ENCODE measurements at regions not wholly inside any gene's neighbourhood (a gene's known extent, or its start where the extent isn't known, plus 50 kb on each side); places are given as distances from the start of the nearest gene placed in this dataset.
"Not testable (repeated sequence)": the region's sequence is repeated elsewhere in the genome, so short reads cannot be mapped to it uniquely, and the experiment has no call there.

DNA sequence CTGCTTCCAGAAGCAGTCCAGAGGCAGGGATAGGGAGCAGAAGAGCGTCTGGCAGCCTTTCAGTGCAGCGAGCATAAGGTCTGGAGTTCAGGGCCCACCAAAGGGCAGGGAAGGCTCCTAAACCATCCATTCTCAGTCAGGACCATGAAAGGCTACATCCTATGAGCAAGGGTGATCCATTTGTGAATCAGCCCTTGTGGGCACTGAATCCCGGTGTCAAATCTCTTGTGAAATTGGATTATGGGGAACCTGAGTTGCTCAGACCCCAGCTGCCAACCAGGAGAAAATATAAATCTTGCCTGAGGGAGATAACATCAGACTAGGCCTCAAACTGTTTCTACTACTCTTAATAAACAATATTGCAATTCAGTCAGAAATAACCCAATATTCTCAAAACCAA lies 204.4 kb downstream of the SYK start:
- no peak for DNase-seq (ENCODE audit: low read depth in 6 of 9, low spot score in 9 of 9)
- Histone ChIP-seq H3K4me3 (ENCODE audit: low read length in 2 of 2) (no peak overlapping the region), H3K9me3 (ENCODE audit: control insufficient read depth in 2 of 2, insufficient read depth in 1 of 2, low read length in 1 of 2) (no peaks in the 10 kb centered on the region), H3K27ac (ENCODE audit: low read depth in 1 of 2, low read length in 1 of 2) (no peak overlapping the region), H3K27me3 (ENCODE audit: control insufficient read depth in 2 of 2, insufficient read depth in 1 of 2, low read length in 1 of 2) (no peaks in the 10 kb centered on the region), H3K4me1 (ENCODE audit: control insufficient read depth in 2 of 2, insufficient read depth in 2 of 2, low read length in 2 of 2) (no peaks in the 10 kb centered on the region), H3K36me3 (ENCODE audit: control insufficient read depth in 2 of 2, insufficient read depth in 2 of 2, low read length in 1 of 2) (no peaks in the 10 kb centered on the region)
- WGBS: 95% methylated on average over 3 of the region's 3 CpGs

- H3K4me1 ChIP-seq (ENCODE audit: control insufficient read depth in 2 of 2, insufficient read depth in 2 of 2, low read length in 2 of 2): no peaks in the 10 kb centered on the region
- H3K27me3 ChIP-seq (ENCODE audit: control insufficient read depth in 2 of 2, insufficient read depth in 1 of 2, low read length in 1 of 2): no peaks in the 10 kb centered on the region
- no peak for DNase-seq (ENCODE audit: low read depth in 6 of 9, low spot score in 9 of 9)
- H3K27ac ChIP-seq (ENCODE audit: low read depth in 1 of 2, low read length in 1 of 2): no peak overlapping the region
- 95% methylated on average over 3 of the region's 3 CpGs for WGBS
- peaks cover 2 to 4% of the 10 kb centered on the region in 2 donors for H3K9me3 ChIP-seq (ENCODE audit: control insufficient read depth in 2 of 2, insufficient read depth in 1 of 2, low read length in 1 of 2)
- H3K4me3 ChIP-seq (ENCODE audit: low read length in 2 of 2): no peak overlapping the region
- H3K36me3 ChIP-seq (ENCODE audit: control insufficient read depth in 2 of 2, insufficient read depth in 2 of 2, low read length in 1 of 2): no peaks in the 10 kb centered on the region
Observed at GRCh38 chr9:91008568-91008967, 206.9 kb downstream of the SYK start.

- H3K4me1 ChIP-seq (ENCODE audit: control insufficient read depth in 2 of 2, insufficient read depth in 2 of 2, low read length in 2 of 2): no peaks in the 10 kb centered on the region
- peaks cover 2 to 4% of the 10 kb centered on the region in 2 donors for H3K9me3 ChIP-seq (ENCODE audit: control insufficient read depth in 2 of 2, insufficient read depth in 1 of 2, low read length in 1 of 2)
- H3K27me3 ChIP-seq (ENCODE audit: control insufficient read depth in 2 of 2, insufficient read depth in 1 of 2, low read length in 1 of 2): no peaks in the 10 kb centered on the region
- H3K4me3 ChIP-seq (ENCODE audit: low read length in 2 of 2): no peak overlapping the region
- 79% methylated on average over 3 of the region's 3 CpGs for WGBS
- DNase-seq (ENCODE audit: low read depth in 6 of 9, low spot score in 9 of 9): no peak
- H3K27ac ChIP-seq (ENCODE audit: low read depth in 1 of 2, low read length in 1 of 2): no peak overlapping the region
- no peaks in the 10 kb centered on the region for H3K36me3 ChIP-seq (ENCODE audit: control insufficient read depth in 2 of 2, insufficient read depth in 2 of 2, low read length in 1 of 2)
Observed at GRCh38 chr9:91011891-91012290, 210.3 kb downstream of the SYK start.

DNA sequence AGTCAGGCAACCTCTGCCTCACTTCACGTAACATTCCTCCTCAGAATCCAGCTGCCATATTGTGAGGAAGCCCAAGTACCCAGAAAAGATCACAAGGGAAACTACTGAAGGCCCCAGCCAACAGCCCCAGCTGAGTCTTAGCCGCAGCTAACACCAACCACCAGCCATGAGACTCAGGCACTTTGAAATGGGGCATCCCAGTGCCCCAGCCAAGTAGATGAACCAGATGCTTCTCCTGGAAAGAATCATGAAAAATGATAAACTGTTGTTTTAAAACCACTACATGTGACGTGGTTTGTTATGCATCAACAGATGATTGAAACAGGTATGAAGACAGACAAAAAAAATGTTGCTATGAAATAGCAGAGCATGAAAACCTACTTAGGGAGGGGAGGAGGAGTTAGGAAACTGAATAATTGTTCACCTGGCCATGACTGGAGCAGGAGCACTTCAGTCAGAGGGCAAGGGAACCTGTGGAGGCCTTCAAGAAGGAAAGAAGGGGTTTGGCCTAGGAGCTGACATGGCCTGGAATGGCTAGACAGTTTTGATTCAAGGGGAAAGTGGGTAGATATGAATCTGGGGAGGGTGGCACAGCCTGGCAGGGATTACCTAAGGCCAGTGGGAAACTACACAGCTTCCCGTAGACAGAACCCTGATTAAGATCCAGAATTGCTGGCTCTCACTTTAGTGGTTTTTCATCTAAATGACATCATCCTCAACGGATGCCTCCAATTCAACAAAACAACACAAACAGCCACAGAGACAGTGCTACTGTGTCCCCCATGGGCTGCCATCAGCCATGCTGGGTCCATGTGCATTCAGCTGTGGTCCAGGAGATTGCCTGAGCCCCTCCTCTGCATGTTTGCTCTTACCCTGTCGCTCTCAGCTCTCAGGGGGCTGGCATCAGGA lies 211.6 kb downstream of the SYK start:
- WGBS: 95% methylated on average over 6 of the region's 6 CpGs
- Histone ChIP-seq H3K4me3 (ENCODE audit: low read length in 2 of 2) (no peak overlapping the region), H3K36me3 (ENCODE audit: control insufficient read depth in 2 of 2, insufficient read depth in 2 of 2, low read length in 1 of 2) (no peaks in the 10 kb centered on the region)

DNA sequence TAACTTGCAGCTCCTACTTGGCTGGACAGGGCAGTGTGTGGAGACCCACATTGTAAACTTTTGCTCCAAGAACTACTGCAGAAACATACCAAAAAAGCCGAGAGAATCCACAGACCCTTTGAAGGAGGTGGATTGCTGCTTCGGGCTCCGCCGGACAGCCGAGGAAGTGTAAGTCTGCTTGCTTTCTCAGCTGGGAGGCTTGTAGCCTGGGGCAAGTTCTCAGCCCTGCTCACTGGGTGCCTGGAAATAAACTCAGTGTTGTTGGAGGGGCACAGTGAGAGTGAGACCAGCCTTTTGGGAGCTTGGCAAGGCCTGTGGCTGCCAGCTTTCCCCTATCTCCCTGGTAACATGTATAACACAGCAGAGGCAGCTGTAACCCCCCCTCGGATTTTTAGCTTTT lies 215.6 kb downstream of the SYK start:
- WGBS: 92% methylated on average over 6 of the region's 6 CpGs
- no peak for DNase-seq (ENCODE audit: low read depth in 6 of 9, low spot score in 9 of 9)

More for the DNA sequence above, 211.6 kb downstream of the SYK start:
- Histone ChIP-seq H3K4me1 (ENCODE audit: control insufficient read depth in 2 of 2, insufficient read depth in 2 of 2, low read length in 2 of 2) (no peaks in the 10 kb centered on the region), H3K27me3 (ENCODE audit: control insufficient read depth in 2 of 2, insufficient read depth in 1 of 2, low read length in 1 of 2) (no peaks in the 10 kb centered on the region), H3K9me3 (ENCODE audit: control insufficient read depth in 2 of 2, insufficient read depth in 1 of 2, low read length in 1 of 2) (peaks cover 2 to 4% of the 10 kb centered on the region in 2 donors), H3K27ac (ENCODE audit: low read depth in 1 of 2, low read length in 1 of 2) (no peak overlapping the region)
- no peak for DNase-seq (ENCODE audit: low read depth in 6 of 9, low spot score in 9 of 9)

DNA sequence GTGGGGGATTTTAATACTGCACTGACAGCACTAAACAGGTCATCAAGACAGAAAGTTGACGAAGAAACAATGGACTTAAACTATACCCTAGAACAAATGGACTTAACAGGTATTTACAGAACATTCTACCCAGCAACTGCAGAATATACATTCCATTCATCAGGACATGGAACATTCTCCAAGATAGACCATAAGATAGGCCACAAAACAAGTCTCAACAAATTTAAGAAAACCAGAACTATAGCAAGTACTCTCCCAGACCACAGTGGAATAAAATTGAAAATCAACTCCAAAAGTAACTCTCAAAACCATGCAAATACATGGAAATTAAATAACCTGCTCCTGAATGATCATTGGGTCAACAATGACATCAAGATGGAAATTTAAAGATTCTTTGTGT lies 218.3 kb downstream of the SYK start:
- not testable (repeated sequence) for H3K27ac ChIP-seq (ENCODE audit: low read depth in 1 of 2, low read length in 1 of 2); H3K27me3 ChIP-seq (ENCODE audit: control insufficient read depth in 2 of 2, insufficient read depth in 1 of 2, low read length in 1 of 2); DNase-seq (ENCODE audit: low read depth in 6 of 9, low spot score in 9 of 9); H3K4me1 ChIP-seq (ENCODE audit: control insufficient read depth in 2 of 2, insufficient read depth in 2 of 2, low read length in 2 of 2); H3K36me3 ChIP-seq (ENCODE audit: control insufficient read depth in 2 of 2, insufficient read depth in 2 of 2, low read length in 1 of 2); H3K4me3 ChIP-seq (ENCODE audit: low read length in 2 of 2); H3K9me3 ChIP-seq (ENCODE audit: control insufficient read depth in 2 of 2, insufficient read depth in 1 of 2, low read length in 1 of 2)
- WGBS: 93% methylated on average over 1 of the region's 1 CpG

More for the DNA sequence above, 215.6 kb downstream of the SYK start:
- H3K4me3 ChIP-seq (ENCODE audit: low read length in 2 of 2): no peak overlapping the region
- H3K27me3 ChIP-seq (ENCODE audit: control insufficient read depth in 2 of 2, insufficient read depth in 1 of 2, low read length in 1 of 2): no peaks in the 10 kb centered on the region
- H3K9me3 ChIP-seq (ENCODE audit: control insufficient read depth in 2 of 2, insufficient read depth in 1 of 2, low read length in 1 of 2): peaks cover 2 to 4% of the 10 kb centered on the region in 2 donors
- no peaks in the 10 kb centered on the region for H3K36me3 ChIP-seq (ENCODE audit: control insufficient read depth in 2 of 2, insufficient read depth in 2 of 2, low read length in 1 of 2)
- no peak overlapping the region for H3K27ac ChIP-seq (ENCODE audit: low read depth in 1 of 2, low read length in 1 of 2)
- H3K4me1 ChIP-seq (ENCODE audit: control insufficient read depth in 2 of 2, insufficient read depth in 2 of 2, low read length in 2 of 2): no peaks in the 10 kb centered on the region

GRCh38 chr9:91021656-91022055 lies 220.0 kb downstream of the SYK start:
- DNase-seq (ENCODE audit: low read depth in 6 of 9, low spot score in 9 of 9); H3K9me3 ChIP-seq (ENCODE audit: control insufficient read depth in 2 of 2, insufficient read depth in 1 of 2, low read length in 1 of 2); H3K36me3 ChIP-seq (ENCODE audit: control insufficient read depth in 2 of 2, insufficient read depth in 2 of 2, low read length in 1 of 2): not testable (repeated sequence)

DNA sequence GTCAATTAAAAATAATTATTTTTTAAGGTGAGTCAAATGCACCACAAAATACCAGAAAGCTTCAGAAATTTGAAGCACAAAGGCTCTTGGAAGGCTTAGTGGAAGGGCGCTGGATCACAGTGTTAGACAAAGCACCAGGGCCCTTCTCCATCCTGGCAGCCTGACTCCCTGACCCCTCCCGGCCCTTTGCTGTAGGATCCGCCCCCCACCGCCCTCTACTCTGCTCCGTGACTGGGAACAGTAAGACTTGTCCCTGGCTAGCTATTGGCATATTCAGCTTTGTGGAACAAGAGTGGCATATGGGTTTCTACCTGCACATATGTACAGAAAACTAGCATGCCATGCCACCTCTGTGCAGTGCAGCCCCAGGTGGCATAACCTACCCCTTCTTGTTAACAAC lies 222.1 kb downstream of the SYK start:
- DNase-seq (ENCODE audit: low read depth in 6 of 9, low spot score in 9 of 9): no peak
- H3K9me3 ChIP-seq (ENCODE audit: control insufficient read depth in 2 of 2, insufficient read depth in 1 of 2, low read length in 1 of 2): no peaks in the 10 kb centered on the region
- no peaks in the 10 kb centered on the region for H3K27me3 ChIP-seq (ENCODE audit: control insufficient read depth in 2 of 2, insufficient read depth in 1 of 2, low read length in 1 of 2)
- H3K36me3 ChIP-seq (ENCODE audit: control insufficient read depth in 2 of 2, insufficient read depth in 2 of 2, low read length in 1 of 2): no peaks in the 10 kb centered on the region
- H3K4me3 ChIP-seq (ENCODE audit: low read length in 2 of 2): no peak overlapping the region
- no peaks in the 10 kb centered on the region for H3K4me1 ChIP-seq (ENCODE audit: control insufficient read depth in 2 of 2, insufficient read depth in 2 of 2, low read length in 2 of 2)
- 89% methylated on average over 5 of the region's 5 CpGs for WGBS
- no peak overlapping the region for H3K27ac ChIP-seq (ENCODE audit: low read depth in 1 of 2, low read length in 1 of 2)

More at GRCh38 chr9:91021656-91022055, 220.0 kb downstream of the SYK start:
- not testable (repeated sequence) for H3K27me3 ChIP-seq (ENCODE audit: control insufficient read depth in 2 of 2, insufficient read depth in 1 of 2, low read length in 1 of 2); H3K4me1 ChIP-seq (ENCODE audit: control insufficient read depth in 2 of 2, insufficient read depth in 2 of 2, low read length in 2 of 2); H3K27ac ChIP-seq (ENCODE audit: low read depth in 1 of 2, low read length in 1 of 2); H3K4me3 ChIP-seq (ENCODE audit: low read length in 2 of 2)

- Histone ChIP-seq H3K36me3 (ENCODE audit: control insufficient read depth in 2 of 2, insufficient read depth in 2 of 2, low read length in 1 of 2) (no peaks in the 10 kb centered on the region), H3K4me3 (ENCODE audit: low read length in 2 of 2) (no peak overlapping the region), H3K9me3 (ENCODE audit: control insufficient read depth in 2 of 2, insufficient read depth in 1 of 2, low read length in 1 of 2) (no peaks in the 10 kb centered on the region), H3K4me1 (ENCODE audit: control insufficient read depth in 2 of 2, insufficient read depth in 2 of 2, low read length in 2 of 2) (no peaks in the 10 kb centered on the region), H3K27me3 (ENCODE audit: control insufficient read depth in 2 of 2, insufficient read depth in 1 of 2, low read length in 1 of 2) (no peaks in the 10 kb centered on the region), H3K27ac (ENCODE audit: low read depth in 1 of 2, low read length in 1 of 2) (no peak overlapping the region)
- DNase-seq (ENCODE audit: low read depth in 6 of 9, low spot score in 9 of 9): no peak
- WGBS: 93% methylated on average over 4 of the region's 4 CpGs
Observed at GRCh38 chr9:91024841-91025240, 223.2 kb downstream of the SYK start.

Data from thymus (tissue), 11 donors.